WTC11 (cell line): ENCODE measurements at regions not wholly inside any gene's neighbourhood (a gene's known extent, or its start where the extent isn't known, plus 50 kb on each side); places are given as distances from the start of the nearest gene placed in this dataset.
"Not testable (repeated sequence)": the region's sequence is repeated elsewhere in the genome, so short reads cannot be mapped to it uniquely, and the experiment has no call there.

Experiments
- ATAC-seq: fragments of 200-7000 bp; cut with Tn5 transposase; 2 replicates; pipeline ENCODE4 v1.10.0; 2021; ENCODE audit warnings: mild to moderate bottlenecking, moderate library complexity
- CTCF ChIA-PET: fragments of 300-600 bp; sonication (Branson Sonifier 250); formaldehyde crosslinking; loops from one replicate; lab custom pipeline; 2021; ENCODE audit warnings: antibody characterized with exemption; lab: Charles Lee
- POLR2A ChIA-PET: fragments of 350-600 bp; sonication (Branson Sonifier 250); formaldehyde crosslinking; loops from one replicate; lab custom pipeline; 2021; ENCODE audit warnings: antibody characterized with exemption; lab: Charles Lee
- DNase-seq: peaks from one replicate; pipeline ENCODE4 v3.0.0; 2021; ENCODE audit warnings: low spot score
- H3K27ac Mint-ChIP-seq: 2 replicates; pipeline ENCODE4 v1.8.0; 2021; ENCODE audit warnings: mixed read lengths
- H3K27me3 Mint-ChIP-seq: 2 replicates; pipeline ENCODE4 v1.8.0; 2021; ENCODE audit warnings: low read depth, mild to moderate bottlenecking, moderate library complexity, mixed read lengths
- H3K36me3 Mint-ChIP-seq: 2 replicates; pipeline ENCODE4 v1.8.0; 2021; ENCODE audit warnings: mixed read lengths
- H3K4me1 Mint-ChIP-seq: 2 replicates; pipeline ENCODE4 v1.8.0; 2022; ENCODE audit warnings: mixed read lengths
- H3K4me3 Mint-ChIP-seq: 2 replicates; pipeline ENCODE4 v1.8.0; 2021; ENCODE audit warnings: mild to moderate bottlenecking, moderate library complexity, mixed read lengths
- H3K9me3 Mint-ChIP-seq: 2 replicates; pipeline ENCODE4 v1.8.0; 2021; ENCODE audit warnings: mixed read lengths
- AFF4 ChIP-seq: sonication (generic); formaldehyde crosslinking; IDR thresholded peaks from 2 replicates; pipeline ENCODE4 v1.8.1; 2023; ENCODE audit warnings: mild to moderate bottlenecking, missing genetic modification reagents, borderline replicate concordance
- ELF4 ChIP-seq: sonication (generic); formaldehyde crosslinking; IDR thresholded peaks from 2 replicates; pipeline ENCODE4 v1.8.1; 2022; ENCODE audit warnings: low read depth, mild to moderate bottlenecking, moderate library complexity, missing genetic modification reagents
- JUN ChIP-seq: sonication (generic); formaldehyde crosslinking; IDR thresholded peaks from 2 replicates; pipeline ENCODE4 v1.8.0; 2023; ENCODE audit warnings: mild to moderate bottlenecking, missing genetic modification reagents
- ZNF232 ChIP-seq: sonication (generic); formaldehyde crosslinking; IDR thresholded peaks from 2 replicates; pipeline ENCODE4 v1.8.0; 2022; ENCODE audit warnings: mild to moderate bottlenecking, missing genetic modification reagents
- ZNF263 ChIP-seq: sonication (generic); formaldehyde crosslinking; IDR thresholded peaks from 2 replicates; pipeline ENCODE4 v1.8.1; 2022; ENCODE audit warnings: low read depth, mild to moderate bottlenecking, moderate library complexity, missing genetic modification reagents

- TF ChIP-seq JUN (CRISPR knock-in tag): no peak
- no peak for TF ChIP-seq ZNF232
- TF ChIP-seq ZNF263: no peak
- no peak for TF ChIP-seq ELF4 (CRISPR knock-in tag)
- TF ChIP-seq AFF4: no peak
Observed at GRCh38 chr3:102378216-102378615, 56.6 kb upstream of the ZPLD1 start (continued).

GRCh38 chr3:102382201-102382600 is 52.6 kb upstream of the ZPLD1 start:
- H3K27me3 Mint-ChIP-seq, H3K4me3 Mint-ChIP-seq, DNase-seq, H3K9me3 Mint-ChIP-seq, ATAC-seq, H3K4me1 Mint-ChIP-seq, H3K27ac Mint-ChIP-seq, H3K36me3 Mint-ChIP-seq, CTCF ChIA-PET: not testable (repeated sequence)
- POLR2A ChIA-PET: interaction anchor here (0.6 kb wide), 1 partner anchor 42 kb away, joined by 3 read pairs; no protein-coding TSS in a partner anchor
